HCT116 (cell line): ENCODE measurements at regions not wholly inside any gene's neighbourhood (a gene's known extent, or its start where the extent isn't known, plus 50 kb on each side); places are given as distances from the start of the nearest gene placed in this dataset.

Experiments used
- CEBPB ChIP-seq: IDR thresholded peaks from 2 replicates; pipeline ENCODE4 v1.6.1; 2012; ENCODE audit warnings: low read depth
- CTCF ChIP-seq, 3 experiments: fragments of 200-600 bp in 1 of 3; sonication (generic) in 1 of 3; IDR thresholded peaks in 2 of 3; conservative IDR thresholded peaks in 1 of 3; 2 replicates each; pipeline ENCODE4 v1.5.1; 2012 to 2017; ENCODE audit warnings: low read depth in 2 of 3, low read length in 2 of 3, antibody characterized with exemption in 1 of 3, borderline replicate concordance in 1 of 3, control low read depth in 1 of 3, mild to moderate bottlenecking in 1 of 3, mixed read lengths in 1 of 3, mixed run types in 1 of 3, moderate library complexity in 1 of 3; ENCODE audit not compliant: insufficient read depth in 1 of 3
- EZH2 ChIP-seq: fragments of 200-600 bp; sonication (generic); IDR thresholded peaks from 2 replicates; pipeline ENCODE4 v1.6.1; 2017; ENCODE audit warnings: antibody characterized with exemption, mixed run types
- EZH2phosphoT487 ChIP-seq: fragments of 200-600 bp; IDR thresholded peaks from 2 replicates; pipeline ENCODE4 v1.6.1; 2018; ENCODE audit warnings: antibody characterized with exemption, borderline replicate concordance
- FOSL1 ChIP-seq: IDR thresholded peaks from 2 replicates; pipeline ENCODE4 v1.6.1; 2012; ENCODE audit warnings: low read depth
- JUND ChIP-seq: IDR thresholded peaks from 2 replicates; pipeline ENCODE4 v1.6.1; 2012
- POLR2A ChIP-seq: IDR thresholded peaks from 2 replicates; pipeline ENCODE4 v1.7.0; 2011; ENCODE audit warnings: borderline replicate concordance; ENCODE audit not compliant: insufficient read depth, insufficient read length; ENCODE audit errors: extremely low read depth
- SP1 ChIP-seq: IDR thresholded peaks from 2 replicates; pipeline ENCODE4 v1.6.1; 2012; ENCODE audit warnings: low read depth
- TCF7L2 ChIP-seq: IDR thresholded peaks from 2 replicates; pipeline ENCODE4 v1.7.0; 2011; ENCODE audit warnings: borderline replicate concordance, inconsistent platforms; ENCODE audit not compliant: insufficient read depth, insufficient read length; ENCODE audit errors: extremely low read depth
- ZNF274 ChIP-seq: fragments of 200-500 bp; sonication (Bioruptor generic); IDR thresholded peaks from 2 replicates; pipeline ENCODE4 v1.6.1; 2014; ENCODE audit warnings: mild to moderate bottlenecking, low read depth, low read length, inconsistent platforms

GRCh38 chr4:185867770-185868169 is 55.8 kb upstream of the SORBS2 start:
- no peak for TF ChIP-seq POLR2A
- TF ChIP-seq SP1 = no peak
- TF ChIP-seq JUND = no peak
- no peak for TF ChIP-seq TCF7L2
- TF ChIP-seq EZH2 = no peak
- no peak for TF ChIP-seq CTCF (IDR thresholded peaks at IDR 0.05 in 2 of 3, conservative IDR thresholded peaks at IDR 0.05 in 1 of 3; ENCODE audit: borderline replicate concordance in 1 of 3, insufficient read depth in 1 of 3, low read depth in 2 of 3, low read length in 2 of 3)
- TF ChIP-seq FOSL1 = no peak
- TF ChIP-seq ZNF274 = no peak
- TF ChIP-seq CEBPB = no peak
- no peak for TF ChIP-seq EZH2phosphoT487
